Keratinocyte (primary cell): ENCODE measurements at regions not wholly inside any gene's neighbourhood (a gene's known extent, or its start where the extent isn't known, plus 50 kb on each side); places are given as distances from the start of the nearest gene placed in this dataset.
A peak's percentile ranks its signal among the peaks of the same experiment; 100 is the strongest.

Experiments used
- DNase-seq: peaks from one replicate; pipeline ENCODE4 v3.0.0-alpha.2; 2011; ENCODE audit warnings: low read depth, missing footprints, low spot score
- FAIRE-seq: peaks from 2 replicates; lab custom pipeline; 2011; peaks lifted over from hg19 to GRCh38; lab: Jason Lieb, UNC
- H2AFZ ChIP-seq: 2 replicates; pipeline ENCODE4 v1.6.0; 2012; ENCODE audit warnings: low read length, control low read depth, inconsistent platforms; ENCODE audit not compliant: control insufficient read depth
- H3K27ac ChIP-seq: 2 replicates; pipeline ENCODE4 v1.5.1; 2011; ENCODE audit warnings: low read length; ENCODE audit not compliant: control insufficient read depth, insufficient read depth
- H3K27me3 ChIP-seq: 3 replicates; pipeline ENCODE4 v1.6.0; 2011; ENCODE audit warnings: low read length; ENCODE audit not compliant: control insufficient read depth, insufficient read depth; ENCODE audit errors: extremely low read depth
- H3K36me3 ChIP-seq, 2 experiments: 2 replicates in 1 of 2; 3 replicates in 1 of 2; pipeline ENCODE4 v1.5.1; 2011; ENCODE audit warnings: low read length in 2 of 2, mild to moderate bottlenecking in 1 of 2; ENCODE audit not compliant: control insufficient read depth in 2 of 2, insufficient read depth in 2 of 2; ENCODE audit errors: extremely low read depth in 1 of 2
- H3K4me1 ChIP-seq: 3 replicates; pipeline ENCODE4 v1.5.1; 2011; ENCODE audit warnings: low read length; ENCODE audit not compliant: control insufficient read depth, insufficient read depth; ENCODE audit errors: extremely low read depth
- H3K4me2 ChIP-seq: 3 replicates; pipeline ENCODE4 v1.6.0; 2011; ENCODE audit warnings: low read depth, low read length; ENCODE audit not compliant: control insufficient read depth, insufficient read depth; ENCODE audit errors: extremely low read depth
- H3K4me3 ChIP-seq, 3 experiments: fragments of 200-600 bp in 1 of 3; sonication (generic) in 1 of 3; 2 replicates in 2 of 3; 3 replicates in 1 of 3; pipeline ENCODE4 v1.5.1; 2011 to 2016; ENCODE audit warnings: low read length in 3 of 3, mild to moderate bottlenecking in 3 of 3, control low read depth in 2 of 3, inconsistent platforms in 1 of 3, low read depth in 1 of 3, mixed read lengths in 1 of 3, mixed run types in 1 of 3, moderate library complexity in 1 of 3; ENCODE audit not compliant: control insufficient read depth in 2 of 3, insufficient read depth in 2 of 3; ENCODE audit errors: extremely low read depth in 1 of 3
- H3K79me2 ChIP-seq: 2 replicates; pipeline ENCODE4 v1.6.0; 2012; ENCODE audit warnings: low read length; ENCODE audit not compliant: control insufficient read depth, insufficient read depth
- H3K9ac ChIP-seq: 3 replicates; pipeline ENCODE4 v1.6.0; 2011; ENCODE audit warnings: low read length; ENCODE audit not compliant: control insufficient read depth, insufficient read depth; ENCODE audit errors: extremely low read depth
- H3K9me1 ChIP-seq: 3 replicates; pipeline ENCODE4 v1.6.0; 2011; ENCODE audit warnings: low read length; ENCODE audit not compliant: control insufficient read depth, insufficient read depth; ENCODE audit errors: extremely low read depth
- H3K9me3 ChIP-seq: 2 replicates; pipeline ENCODE4 v1.5.1; 2012; ENCODE audit warnings: low read depth, low read length; ENCODE audit not compliant: control insufficient read depth
- H4K20me1 ChIP-seq: 3 replicates; pipeline ENCODE4 v1.6.0; 2011; ENCODE audit warnings: low read length; ENCODE audit not compliant: control insufficient read depth, insufficient read depth; ENCODE audit errors: extremely low read depth
- CTCF ChIP-seq, 3 experiments: IDR thresholded peaks in 1 of 3; conservative IDR thresholded peaks in 1 of 3; optimal IDR thresholded peaks in 1 of 3; 2 replicates in 2 of 3; 3 replicates in 1 of 3; pipeline versions ENCODE3 to v1.5.1; 2011; ENCODE audit warnings: low read length in 3 of 3, mild to moderate bottlenecking in 3 of 3, moderate library complexity in 2 of 3, control low read depth in 1 of 3, inconsistent platforms in 1 of 3; ENCODE audit not compliant: insufficient read depth in 2 of 3; ENCODE audit errors: extremely low read depth in 1 of 3
- EZH2 ChIP-seq: IDR thresholded peaks from one replicate; pipeline ENCODE4 v1.6.1; 2012; ENCODE audit warnings: inconsistent platforms, mild to moderate bottlenecking, low read length, moderate library complexity
- dilution Hi-C: fragments of 300-500 bp; cut with MboI; formaldehyde crosslinking; loops from one replicate; pipeline ENCODE4 v1.7.0; 2020; ENCODE audit warnings: low sequenced_read_pairs; ENCODE audit not compliant: extremely low pct_ligation_motif_present

- no peaks in the 10 kb centered on the region for H3K9me1 ChIP-seq
- DNase-seq (no peak), FAIRE-seq (no peak)
- H3K27me3 ChIP-seq: peaks cover 4% of the 10 kb centered on the region
- H3K9me3 ChIP-seq: no peaks in the 10 kb centered on the region
- H3K36me3 ChIP-seq: no peaks in the 10 kb centered on the region
- H3K4me3 ChIP-seq: no peak overlapping the region
- dilution Hi-C loops: loop anchor here (25.0 kb wide), 1 partner anchor 218 kb away; no protein-coding TSS in a partner anchor
- no peaks in the 10 kb centered on the region for H4K20me1 ChIP-seq
- peak overlapping the region; percentile 8 for H2AFZ ChIP-seq
- no peaks in the 10 kb centered on the region for H3K79me2 ChIP-seq
- TF ChIP-seq EZH2 (no peak), CTCF (optimal IDR thresholded peaks at IDR 0.05 in 1 of 3, IDR thresholded peaks at IDR 0.05 in 1 of 3, conservative IDR thresholded peaks at IDR 0.05 in 1 of 3; ENCODE audit: extremely low read depth in 1 of 3, insufficient read depth in 2 of 3, low read length in 3 of 3) (no peak)
- H3K9ac ChIP-seq: no peak overlapping the region
- peak overlapping the region; percentile 43 for H3K4me2 ChIP-seq
- no peak overlapping the region for H3K27ac ChIP-seq
- H3K4me1 ChIP-seq: peaks cover 8% of the 10 kb centered on the region
Measured at GRCh38 chr1:22380024-22380785, 71.4 kb upstream of the ZBTB40 start.

DNA sequence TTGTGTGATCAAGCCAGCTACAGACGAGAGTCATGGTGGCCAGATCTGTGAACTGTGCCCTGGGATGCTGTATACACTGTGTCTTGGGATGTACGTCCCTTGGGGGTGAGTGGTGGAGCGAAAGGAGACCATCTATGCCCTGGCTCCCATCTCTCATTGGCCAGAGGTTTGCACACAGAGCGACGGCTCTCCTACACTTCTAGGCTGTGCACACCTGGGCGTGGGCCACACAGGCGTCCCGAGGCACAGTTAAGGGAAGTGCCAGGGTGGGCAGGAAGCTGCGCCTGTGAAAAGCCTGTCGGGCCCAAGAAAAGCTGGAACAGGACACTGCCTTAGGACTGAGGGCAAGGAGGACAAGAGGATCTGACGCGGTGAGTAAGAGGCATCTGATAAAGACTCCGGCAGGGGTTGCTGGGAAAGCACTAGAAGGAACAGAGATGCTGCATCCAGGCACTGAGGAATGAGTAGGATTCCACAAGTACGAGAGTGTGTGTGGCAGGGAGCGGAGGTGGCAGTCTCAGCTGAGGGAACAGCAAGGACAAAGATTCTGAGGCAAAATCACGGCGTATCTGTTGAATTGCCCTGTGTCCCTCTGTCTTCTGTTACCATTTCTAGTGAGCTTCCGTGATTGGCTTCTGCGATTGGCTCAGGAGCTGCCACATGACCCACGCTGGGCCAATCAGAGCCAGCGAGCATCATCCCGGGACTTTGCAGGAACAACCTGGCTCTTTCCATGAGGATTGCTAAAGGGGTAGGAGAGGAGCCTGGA lies 67.9 kb upstream of the ZBTB40 start:
- DNase-seq: no peak
- Histone ChIP-seq H2AFZ (no peak overlapping the region), H3K4me3 (no peak overlapping the region), H3K4me2 (no peak overlapping the region), H3K9ac (no peak overlapping the region), H3K79me2 (no peaks in the 10 kb centered on the region), H3K4me1 (peaks cover 16% of the 10 kb centered on the region), H4K20me1 (no peaks in the 10 kb centered on the region), H3K9me3 (no peaks in the 10 kb centered on the region), H3K27me3 (peaks cover 4% of the 10 kb centered on the region), H3K9me1 (no peaks in the 10 kb centered on the region), H3K27ac (no peak overlapping the region), H3K36me3 (no peaks in the 10 kb centered on the region)
- no peak for FAIRE-seq
- TF ChIP-seq CTCF (optimal IDR thresholded peaks at IDR 0.05 in 1 of 3, IDR thresholded peaks at IDR 0.05 in 1 of 3, conservative IDR thresholded peaks at IDR 0.05 in 1 of 3; ENCODE audit: extremely low read depth in 1 of 3, insufficient read depth in 2 of 3, low read length in 3 of 3) (no peak), EZH2 (no peak)
- dilution Hi-C loops: loop anchor here (25.0 kb wide), 1 partner anchor 221 kb away; no protein-coding TSS in a partner anchor
